ENCODE measurements at regions not wholly inside any gene's neighbourhood (a gene's known extent, or its start where the extent isn't known, plus 50 kb on each side); places are given as distances from the start of the nearest gene placed in this dataset.
A peak's percentile ranks its signal among the peaks of the same experiment; 100 is the strongest.

- peak overlapping the region; percentile 79 for H3K27ac Mint-ChIP-seq
- H3K4me3 Mint-ChIP-seq: peak overlapping the region; percentile 72
- DNase-seq (ENCODE audit: low spot score in 2 of 2, unreplicated experiment in 2 of 2): no peak
Measured at GRCh38 chr1:10888791-10889649, 92.6 kb upstream of the CASZ1 start.

GRCh38 chr1:10889650-10890353, 93.4 kb upstream of the CASZ1 start:
- Mint-ChIP-seq H3K27me3 (ENCODE audit: low read depth) (no peaks in the 10 kb centered on the region), H3K4me3 (peak overlapping the region; percentile 72), H3K36me3 (no peaks in the 10 kb centered on the region), H3K4me1 (peaks cover 26% of the 10 kb centered on the region), H3K27ac (peak overlapping the region; percentile 60), H3K9me3 (no peaks in the 10 kb centered on the region)
- DNase-seq (ENCODE audit: low spot score in 2 of 2, unreplicated experiment in 2 of 2): no peak
- no peak for TF ChIP-seq CTCF (IDR thresholded peaks at IDR 0.05; ENCODE audit: unreplicated experiment)

More at GRCh38 chr1:10888791-10889649, 92.6 kb upstream of the CASZ1 start:
- H3K9me3 Mint-ChIP-seq: no peaks in the 10 kb centered on the region
- H3K36me3 Mint-ChIP-seq: no peaks in the 10 kb centered on the region
- TF ChIP-seq CTCF (IDR thresholded peaks at IDR 0.05; ENCODE audit: unreplicated experiment): no peak
- no peaks in the 10 kb centered on the region for H3K27me3 Mint-ChIP-seq (ENCODE audit: low read depth)
- H3K4me1 Mint-ChIP-seq: peaks cover 26% of the 10 kb centered on the region

- no peak for TF ChIP-seq CTCF (IDR thresholded peaks at IDR 0.05; ENCODE audit: unreplicated experiment)
- H3K9me3 Mint-ChIP-seq: no peaks in the 10 kb centered on the region
- peak overlapping the region; percentile 60 for H3K27ac Mint-ChIP-seq
- peaks cover 26% of the 10 kb centered on the region for H3K4me1 Mint-ChIP-seq
- DNase-seq (ENCODE audit: low spot score in 2 of 2, unreplicated experiment in 2 of 2): no peak
- no peaks in the 10 kb centered on the region for H3K27me3 Mint-ChIP-seq (ENCODE audit: low read depth)
- no peaks in the 10 kb centered on the region for H3K36me3 Mint-ChIP-seq
- H3K4me3 Mint-ChIP-seq: peak overlapping the region; percentile 18
Measured at GRCh38 chr1:10890491-10891071, 94.1 kb upstream of the CASZ1 start.

- H3K36me3 Mint-ChIP-seq: no peaks in the 10 kb centered on the region
- TF ChIP-seq CTCF (IDR thresholded peaks at IDR 0.05; ENCODE audit: unreplicated experiment): no peak
- no peaks in the 10 kb centered on the region for H3K9me3 Mint-ChIP-seq
- H3K4me1 Mint-ChIP-seq: peaks cover 26% of the 10 kb centered on the region
- H3K4me3 Mint-ChIP-seq: no peak overlapping the region
- no peak for DNase-seq (ENCODE audit: low spot score in 2 of 2, unreplicated experiment in 2 of 2)
- peak overlapping the region; percentile 69 for H3K27ac Mint-ChIP-seq
- no peaks in the 10 kb centered on the region for H3K27me3 Mint-ChIP-seq (ENCODE audit: low read depth)
Measured at GRCh38 chr1:10891091-10891490, 94.6 kb upstream of the CASZ1 start.

- Mint-ChIP-seq H3K27me3 (ENCODE audit: low read depth) (no peaks in the 10 kb centered on the region), H3K4me3 (no peak overlapping the region), H3K36me3 (no peaks in the 10 kb centered on the region), H3K9me3 (no peaks in the 10 kb centered on the region), H3K4me1 (peaks cover 28% of the 10 kb centered on the region), H3K27ac (no peak overlapping the region)
- DNase-seq (ENCODE audit: low spot score in 2 of 2, unreplicated experiment in 2 of 2): no peak
- TF ChIP-seq CTCF (IDR thresholded peaks at IDR 0.05; ENCODE audit: unreplicated experiment): no peak
Measured at GRCh38 chr1:10892138-10893065, 96.0 kb upstream of the CASZ1 start.

Data from mesothelial cell of epicardium (in vitro differentiated cells).